ENCODE measurements at regions not wholly inside any gene's neighbourhood (a gene's known extent, or its start where the extent isn't known, plus 50 kb on each side); places are given as distances from the start of the nearest gene placed in this dataset.
"Not testable (repeated sequence)": the region's sequence is repeated elsewhere in the genome, so short reads cannot be mapped to it uniquely, and the experiment has no call there.

DNA sequence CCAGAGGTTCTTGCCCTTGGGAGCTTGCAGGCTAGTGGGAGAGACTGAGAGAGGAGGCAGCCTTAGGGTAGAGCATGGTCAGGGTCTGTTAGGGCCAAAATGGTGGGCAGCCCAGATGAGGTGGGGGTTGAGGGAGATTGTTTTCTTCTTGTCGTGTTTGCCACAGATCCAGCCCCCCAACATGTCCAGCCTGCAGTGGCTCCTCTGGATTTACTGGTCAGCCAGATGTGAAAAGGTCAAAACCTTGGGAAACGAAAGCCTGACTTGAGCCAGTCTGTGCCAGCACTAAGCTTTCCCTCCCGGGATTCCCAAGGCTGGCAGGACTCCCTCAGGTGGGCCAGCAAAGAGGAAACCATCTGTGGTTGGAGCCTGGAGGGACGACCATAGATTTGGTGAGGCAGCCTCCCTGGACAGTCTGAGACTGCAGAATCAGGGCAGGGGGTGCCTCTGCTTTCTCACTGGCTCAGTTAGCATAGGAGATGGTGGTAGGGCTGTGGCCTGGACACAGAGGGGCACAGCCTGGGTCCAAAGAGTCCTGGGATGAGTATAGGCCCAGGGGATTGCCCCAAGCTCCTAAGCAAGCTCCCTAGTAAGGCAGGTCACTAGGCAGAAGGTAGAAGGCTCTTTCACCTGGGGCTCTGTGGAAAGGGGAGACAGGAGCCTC, 51.2 kb upstream of the PRR23C start:
- DNase-seq = no peak

DNA sequence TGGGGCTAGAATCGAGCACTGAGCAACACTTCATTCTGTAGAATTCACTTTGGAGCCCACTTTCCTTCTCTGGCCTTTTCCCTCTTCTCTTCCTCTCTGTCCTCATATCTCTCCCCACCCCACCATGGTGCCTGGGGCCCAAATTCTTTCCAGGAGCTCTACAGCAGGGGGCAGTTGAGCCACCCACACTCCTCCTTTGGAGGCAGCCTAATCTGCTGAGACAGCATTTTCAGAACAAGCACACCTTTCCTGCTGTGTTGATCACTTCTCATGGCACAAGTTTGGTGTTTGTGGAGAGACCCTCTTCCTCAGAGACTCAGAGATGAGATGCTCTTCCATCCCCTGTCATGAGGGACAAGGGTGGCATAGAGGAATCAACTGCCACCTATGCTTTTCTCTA, 52.0 kb upstream of the PRR23C start:
- no peak for DNase-seq

DNA sequence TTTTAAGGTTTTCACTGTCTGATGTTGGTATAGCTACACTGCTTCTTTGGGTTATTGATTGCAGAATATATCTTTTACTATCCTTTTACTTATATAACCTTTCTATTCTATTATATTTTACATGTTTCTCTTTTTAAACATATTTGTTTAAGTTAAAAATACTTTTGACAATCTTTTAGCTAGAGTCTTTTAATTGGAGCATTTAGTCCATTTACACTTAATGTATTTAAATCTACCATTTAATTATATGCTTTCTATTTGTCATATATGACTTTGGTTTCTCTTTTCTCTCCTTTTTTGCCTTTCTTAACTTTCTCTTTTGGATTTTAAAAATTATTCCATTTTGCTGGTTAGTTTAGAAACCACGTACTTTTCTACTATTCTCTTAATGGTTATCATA, 53.7 kb upstream of the PRR23C start:
- DNase-seq = no peak

DNA sequence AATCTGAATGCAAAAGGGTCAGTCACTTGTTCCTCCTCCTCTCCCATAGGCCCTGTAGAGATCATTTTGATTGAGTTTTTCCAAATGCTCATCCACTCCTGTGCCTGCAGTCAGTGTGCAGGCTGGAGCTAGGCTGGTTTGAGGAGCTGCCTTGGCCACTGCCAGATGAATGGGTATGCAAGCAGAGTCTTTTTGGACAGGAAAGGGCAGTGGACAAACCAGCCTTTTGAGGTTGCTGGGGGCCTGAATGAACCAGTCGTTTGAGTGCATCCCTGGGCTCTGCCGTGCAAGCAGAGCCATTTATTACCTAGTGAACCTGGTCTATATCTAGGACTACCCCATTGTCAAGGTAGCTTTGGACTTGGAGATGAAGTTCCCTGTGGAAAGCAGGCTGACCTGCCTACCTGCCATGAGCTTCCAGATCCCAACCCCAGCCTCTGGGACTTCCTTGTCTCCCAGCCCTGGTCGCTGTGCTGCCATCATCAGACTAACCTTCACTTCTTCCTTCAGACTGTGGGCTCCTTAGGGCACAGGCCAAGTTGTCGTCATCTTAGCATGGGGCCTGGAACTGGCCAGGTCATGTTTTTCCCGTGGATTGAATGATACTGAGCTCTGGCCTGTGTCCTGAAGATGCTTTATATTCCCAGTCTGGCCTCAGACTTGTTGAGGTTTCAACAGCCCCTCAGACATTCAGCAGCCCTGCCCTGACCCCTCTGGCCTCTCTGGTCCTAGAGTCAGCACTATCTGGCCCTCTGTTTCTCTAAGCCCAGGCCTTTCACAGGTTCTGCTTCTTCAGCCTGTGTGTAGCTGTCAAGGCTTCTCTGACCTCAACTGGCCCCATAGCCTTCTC, 55.5 kb upstream of the PRR23C start:
- DNase-seq = no peak

DNA sequence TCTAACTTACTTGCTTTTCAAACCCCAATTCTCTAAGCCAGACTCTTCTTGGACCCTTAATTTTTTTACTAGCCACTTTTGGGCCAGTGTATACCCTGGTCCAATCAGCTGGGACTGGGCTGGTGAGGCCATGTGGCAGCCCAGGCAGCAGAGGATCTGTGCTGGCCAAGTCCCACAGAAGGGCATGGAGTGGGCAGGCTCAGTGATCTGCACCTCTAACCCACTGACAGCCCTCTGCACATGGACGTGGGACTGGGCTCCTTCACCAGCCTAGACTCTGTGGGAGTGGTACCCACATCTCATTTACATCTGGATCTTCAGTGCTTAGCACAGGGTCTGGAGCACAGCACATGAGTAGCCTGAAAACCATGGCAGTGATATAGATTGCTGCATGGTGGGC, 56.1 kb upstream of the PRR23C start:
- no peak for DNase-seq

DNA sequence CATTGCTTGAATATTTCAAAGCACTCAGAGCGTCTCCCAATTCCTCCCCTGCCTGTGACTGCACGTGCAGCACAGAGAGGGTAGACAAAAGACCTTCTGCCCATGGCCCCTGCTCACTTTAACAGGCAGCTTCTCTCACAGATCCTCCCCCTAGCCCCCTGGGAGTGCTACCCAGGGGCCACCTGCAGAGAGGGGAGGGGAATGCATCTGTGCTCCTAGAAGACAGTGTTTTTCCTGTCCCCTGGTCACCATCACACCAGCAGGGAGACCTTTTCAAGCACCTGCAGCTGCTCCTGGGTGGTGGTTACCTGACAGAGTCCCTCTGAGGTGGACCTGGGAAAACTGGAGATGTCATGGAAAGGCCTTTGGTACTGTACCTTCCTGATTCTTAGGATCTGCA, 56.7 kb upstream of the PRR23C start:
- DNase-seq = no peak

DNA sequence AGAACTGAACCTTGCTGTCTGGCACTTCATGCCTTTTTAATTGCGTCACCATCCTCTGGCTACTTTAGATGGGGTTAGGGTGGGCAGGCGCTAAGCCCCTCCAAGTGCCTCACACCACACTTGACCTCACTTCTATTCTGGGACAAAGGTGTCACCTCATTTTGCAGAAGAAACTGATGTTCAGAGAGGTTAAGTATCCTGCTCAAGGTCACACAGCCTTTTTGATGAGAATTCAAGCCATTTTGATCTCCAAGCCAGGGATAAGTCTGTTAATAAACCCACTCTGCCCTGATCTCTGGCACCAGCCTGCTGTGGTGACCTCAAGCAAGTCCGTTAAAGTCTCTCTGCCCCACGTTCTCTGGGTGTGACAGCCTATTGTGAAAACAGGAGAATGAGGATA, 58.8 kb upstream of the PRR23C start:
- DNase-seq = no peak

DNA sequence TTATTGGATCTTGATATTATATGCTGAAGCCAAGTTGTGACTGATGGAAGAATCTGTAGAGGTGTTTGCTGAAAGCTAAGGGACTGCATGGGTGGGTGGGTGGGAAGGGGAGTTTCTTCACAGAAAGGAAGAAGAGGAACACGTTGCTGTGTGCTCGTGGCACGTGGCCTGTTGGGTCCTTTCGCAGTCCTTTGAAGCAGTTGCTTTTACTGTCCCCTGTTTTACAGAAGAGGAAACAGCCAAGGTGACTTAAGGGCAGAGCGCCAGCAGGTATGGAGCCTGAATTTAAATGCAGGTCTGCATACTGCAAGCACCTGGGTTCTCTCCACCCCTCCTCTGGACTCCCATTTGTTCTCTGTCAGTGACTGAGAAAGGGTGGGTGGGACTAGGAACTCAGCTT, 59.4 kb upstream of the PRR23C start:
- no peak for DNase-seq

DNA sequence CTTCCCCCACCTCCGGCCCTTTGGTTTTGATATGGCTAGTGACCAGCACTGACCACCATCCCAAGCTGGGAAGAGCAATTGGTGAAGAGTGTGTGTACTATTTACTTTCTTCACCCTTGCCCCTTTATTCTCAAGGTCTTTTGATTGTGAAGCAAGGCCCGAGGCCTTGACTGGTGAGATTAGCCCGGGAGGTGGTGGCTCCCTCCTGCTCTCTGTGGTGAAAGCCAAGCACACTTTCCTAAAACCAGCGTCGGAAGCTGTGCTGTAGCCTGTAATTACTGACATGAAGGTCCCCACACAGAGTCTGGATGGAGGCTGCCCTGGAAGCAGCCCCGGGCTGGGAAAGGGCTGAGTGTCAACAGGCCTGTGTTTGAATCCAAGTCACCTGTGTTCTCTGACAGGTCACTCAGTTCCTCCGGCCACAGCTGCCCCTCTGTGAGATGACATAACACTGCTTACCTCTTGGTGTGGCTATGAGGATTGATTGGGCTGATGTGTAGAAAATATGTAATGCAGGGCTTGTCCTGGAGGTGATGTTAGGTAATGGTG, 60.5 kb upstream of the PRR23C start:
- DNase-seq = no peak

DNA sequence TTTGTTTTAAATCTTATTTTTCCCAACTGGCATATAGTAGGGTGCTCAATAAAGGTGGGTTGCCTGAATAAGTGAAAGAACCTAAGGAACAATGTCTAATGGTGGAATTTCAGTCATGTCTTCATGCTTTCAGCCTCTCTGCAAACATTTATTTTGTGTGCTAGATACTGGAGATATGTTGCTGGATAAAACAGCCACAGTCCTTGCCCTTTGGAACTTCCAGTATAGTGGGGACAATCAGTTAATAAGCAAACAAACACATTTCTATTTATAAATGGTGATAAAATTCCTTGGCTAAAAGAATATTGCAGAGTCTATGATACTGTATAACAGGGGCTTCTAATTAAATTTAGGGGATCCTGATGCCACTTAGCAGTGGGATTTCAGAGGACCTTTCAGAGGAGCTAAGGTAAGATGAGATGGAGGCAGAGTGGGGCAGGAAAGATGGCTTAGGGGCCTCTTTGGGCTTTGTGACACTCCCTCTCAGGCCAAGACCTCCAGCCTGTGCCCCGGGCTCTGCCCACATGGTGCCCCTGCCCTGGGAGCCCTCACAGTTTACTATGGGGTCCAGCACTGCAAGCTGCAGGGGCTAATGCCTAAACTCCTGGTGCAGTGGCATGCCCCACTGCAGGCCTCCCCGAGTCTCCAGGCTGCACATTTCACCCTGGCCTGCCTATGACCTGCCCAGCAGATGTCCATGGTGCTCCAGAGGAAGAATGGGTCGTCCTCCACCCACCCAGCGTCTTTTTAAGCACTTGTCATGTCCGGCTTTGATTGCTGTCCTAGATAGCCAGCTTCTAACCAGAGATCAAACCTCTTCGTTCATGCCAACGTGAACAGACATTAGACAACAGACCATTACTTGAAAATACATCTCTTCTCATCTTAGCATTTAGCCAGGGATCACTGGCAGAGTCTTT, 61.6 kb upstream of the PRR23C start:
- DNase-seq = no peak

DNA sequence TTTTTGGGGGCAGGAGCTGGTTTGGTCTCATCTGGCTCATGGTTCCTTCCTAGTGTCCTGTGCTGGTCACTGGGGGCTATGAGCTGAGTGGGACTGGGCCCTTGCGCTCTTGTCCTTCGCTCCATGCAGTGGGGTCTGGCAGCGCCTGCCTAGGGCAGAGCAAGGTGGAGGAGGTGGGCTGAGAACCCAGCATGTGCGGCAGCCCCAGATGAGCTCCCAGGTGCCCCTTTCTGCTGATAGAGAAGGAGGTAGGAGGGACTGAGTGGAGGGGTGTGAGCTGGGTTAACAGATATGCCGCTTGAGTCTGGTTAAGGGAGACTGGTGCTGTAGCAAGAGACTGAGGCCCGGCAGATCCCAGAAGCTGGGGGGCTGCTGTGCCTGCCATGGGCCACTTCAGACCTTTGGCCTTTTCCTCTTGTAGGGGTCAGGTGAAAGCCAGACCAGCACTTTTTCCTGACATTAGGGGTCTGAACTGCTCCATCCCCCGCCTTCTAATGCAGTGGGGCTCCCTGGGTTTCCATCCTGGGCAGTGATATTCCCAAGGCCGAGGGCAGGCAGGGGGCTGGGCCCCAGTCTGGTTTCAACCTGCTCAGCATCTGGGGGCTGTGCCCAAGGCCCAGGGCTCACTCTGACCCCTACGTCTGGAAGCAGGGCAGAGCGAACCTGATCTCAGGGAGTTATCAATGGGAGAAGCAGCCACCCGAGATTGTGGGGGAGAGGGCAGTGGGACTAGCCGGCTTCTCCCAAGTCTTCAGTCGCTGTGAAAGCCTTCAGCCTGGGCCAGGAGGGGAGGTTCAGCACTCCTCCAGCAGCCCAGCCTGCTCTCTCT, 62.9 kb upstream of the PRR23C start:
- no peak for DNase-seq

DNA sequence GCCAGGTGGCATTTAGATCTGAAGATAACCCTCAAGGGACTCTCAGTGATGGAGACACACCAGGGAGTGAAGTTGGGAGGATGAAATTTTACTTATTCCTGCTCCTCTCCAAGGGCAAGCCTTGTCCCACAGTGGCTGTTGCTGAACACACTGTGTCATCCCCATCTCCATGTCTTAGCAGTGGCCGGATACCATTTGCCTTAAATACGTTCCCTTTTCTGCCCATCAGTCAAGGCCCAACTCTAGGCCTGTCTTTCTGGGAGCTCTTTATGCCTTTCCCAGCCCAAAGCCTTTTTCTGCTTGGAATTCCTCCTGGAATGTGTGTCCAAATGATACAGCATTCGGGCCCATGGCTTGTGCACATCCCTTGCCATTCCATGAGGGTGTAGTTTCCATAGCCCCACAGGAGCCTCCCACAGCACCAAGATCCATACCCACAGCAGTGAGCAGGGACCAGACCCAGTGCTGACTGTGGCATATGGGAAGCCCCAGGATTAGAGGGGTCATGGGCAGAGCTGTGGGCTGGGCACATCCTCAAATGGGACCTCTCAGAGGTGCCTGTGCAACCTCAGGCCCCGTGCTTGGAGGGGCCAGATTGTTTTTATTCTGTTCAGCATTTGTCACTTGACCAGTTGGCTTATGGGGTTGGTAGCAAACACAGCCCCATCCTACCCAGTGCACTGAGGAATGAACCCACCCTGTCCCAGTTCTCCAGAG, 63.7 kb upstream of the PRR23C start:
- DNase-seq = no peak

DNA sequence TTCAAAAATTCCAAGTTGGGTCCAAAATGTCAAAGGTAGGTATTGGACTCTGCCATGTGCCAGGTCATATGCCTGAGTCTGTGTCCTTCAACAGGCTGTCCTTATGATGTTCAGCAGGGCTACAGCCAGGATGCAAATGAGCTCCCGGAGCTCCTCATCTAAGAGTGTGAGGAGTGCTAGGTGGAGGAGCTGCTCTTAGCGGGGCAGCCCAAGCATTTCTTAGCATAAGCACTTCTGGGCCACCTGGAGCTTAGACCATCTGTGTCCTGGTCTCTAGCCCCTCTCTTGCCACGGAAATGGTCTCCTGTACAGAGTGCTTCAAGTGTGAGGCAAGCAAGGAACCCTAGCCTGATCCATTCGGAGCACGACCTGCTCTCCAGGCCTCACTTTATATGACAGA, 64.6 kb upstream of the PRR23C start:
- no peak for DNase-seq

DNA sequence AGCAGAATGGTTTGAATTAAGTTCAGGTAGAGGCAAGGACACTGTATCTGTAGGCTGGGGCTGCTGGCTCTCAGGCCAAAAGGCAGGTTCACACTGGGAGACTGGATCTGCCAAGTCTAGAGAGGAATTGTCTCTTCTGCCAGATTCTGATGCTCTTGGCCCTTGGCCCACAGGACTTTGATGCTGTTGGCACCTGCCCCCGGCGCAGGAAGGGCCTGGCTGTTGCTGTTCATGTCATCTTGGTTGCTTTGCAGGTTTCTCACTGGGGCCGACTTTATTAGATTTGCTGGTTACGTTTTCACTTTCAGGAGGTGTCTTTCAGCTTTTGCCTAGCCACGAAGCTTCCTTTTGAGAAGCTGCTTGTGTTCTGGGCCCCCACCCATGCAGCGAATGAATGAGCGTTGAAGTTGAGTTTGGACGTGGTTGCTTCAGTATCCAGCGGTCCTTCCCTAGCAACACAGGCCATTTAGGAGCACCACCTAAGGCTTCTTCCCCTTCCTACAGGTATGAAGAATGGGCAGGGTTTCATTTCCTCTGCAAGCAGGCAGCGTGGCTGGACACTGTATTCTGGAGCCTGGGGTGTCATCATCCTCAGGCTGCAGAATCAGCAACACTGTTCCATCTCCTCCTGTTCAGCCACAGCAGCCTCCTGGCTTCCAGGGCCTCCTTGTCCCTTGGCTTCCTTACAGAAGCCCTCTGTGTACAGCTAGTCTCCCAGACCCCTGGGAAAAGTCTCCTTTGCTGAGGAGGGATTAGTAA, 65.6 kb upstream of the PRR23C start:
- DNase-seq = peak; percentile 88

DNA sequence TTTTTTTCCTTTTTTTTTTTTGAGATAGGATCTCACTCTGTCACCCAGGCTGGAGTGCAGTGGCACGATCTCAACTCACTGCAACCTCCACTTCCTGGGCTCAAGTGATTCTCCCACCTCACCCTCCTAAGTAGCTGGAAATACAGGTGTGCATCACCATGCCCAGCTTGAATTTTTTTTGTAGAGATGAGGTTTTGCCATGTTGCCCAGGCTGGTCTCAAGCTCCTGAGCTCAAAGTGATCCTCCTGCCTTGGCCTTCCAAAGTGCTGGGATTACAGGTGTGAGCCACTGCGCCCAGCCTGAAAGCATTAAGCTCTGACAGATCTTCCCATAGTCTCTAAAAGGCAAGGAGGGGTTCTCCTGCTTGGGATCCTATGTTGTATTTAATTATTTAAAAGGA, 66.2 kb upstream of the PRR23C start:
- not testable (repeated sequence) for DNase-seq

DNA sequence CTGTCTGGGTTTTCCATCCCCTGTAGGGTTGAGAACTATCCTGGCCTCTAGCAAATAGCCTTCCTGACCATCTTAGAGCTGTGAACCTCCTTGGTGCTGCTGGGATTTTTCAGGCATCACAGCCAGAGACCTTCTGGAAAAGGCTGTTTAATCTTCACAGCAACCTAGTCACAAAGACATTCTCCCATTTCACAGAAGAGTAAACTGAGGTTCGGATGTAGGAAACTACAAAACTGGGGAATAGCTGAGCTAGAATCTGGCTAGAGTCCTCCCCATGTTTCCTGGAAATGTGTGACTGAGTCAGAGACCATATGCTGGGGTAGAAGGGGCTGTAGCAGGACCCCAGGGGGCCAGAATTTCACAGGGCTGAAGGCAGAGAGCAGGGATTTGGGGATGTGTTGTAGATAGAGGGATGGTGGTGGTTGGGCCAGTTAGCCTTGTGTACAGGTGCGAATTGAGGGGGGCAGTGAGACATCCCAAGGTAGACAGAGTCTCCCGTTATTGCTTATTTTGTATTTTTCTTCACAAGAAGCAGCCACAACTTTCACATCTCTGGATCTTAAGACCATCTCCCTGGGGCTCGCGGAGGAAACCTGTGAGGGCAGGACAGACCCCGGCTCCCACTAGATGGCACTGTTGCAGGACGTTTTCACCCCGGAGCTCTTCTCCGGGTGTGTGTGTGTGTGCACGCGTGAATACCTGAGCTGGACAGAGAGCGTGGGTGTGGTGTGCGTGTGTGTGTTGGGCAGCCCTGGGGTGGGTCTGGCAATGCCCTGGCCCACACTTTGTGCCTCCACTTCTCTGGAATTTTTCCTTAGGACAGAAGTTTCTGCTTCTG, 66.9 kb upstream of the PRR23C start:
- peak; percentile 19 for DNase-seq

DNA sequence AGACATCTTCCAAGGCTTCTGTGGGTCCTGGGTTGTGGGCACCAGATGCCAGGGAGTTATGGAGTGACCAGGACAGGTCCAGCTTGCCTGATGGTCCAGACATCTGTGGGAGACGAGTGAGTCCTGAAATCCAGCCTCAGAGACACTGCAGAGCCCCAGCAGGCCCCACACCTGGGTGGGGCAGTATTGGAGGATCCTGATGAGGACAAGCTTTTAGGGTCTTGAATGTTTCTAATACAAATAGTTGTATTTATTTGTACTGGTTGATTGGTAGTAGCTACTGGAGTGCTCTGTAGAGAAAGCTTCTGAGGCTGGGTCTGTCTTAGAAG, 67.5 kb upstream of the PRR23C start:
- no peak for DNase-seq

DNA sequence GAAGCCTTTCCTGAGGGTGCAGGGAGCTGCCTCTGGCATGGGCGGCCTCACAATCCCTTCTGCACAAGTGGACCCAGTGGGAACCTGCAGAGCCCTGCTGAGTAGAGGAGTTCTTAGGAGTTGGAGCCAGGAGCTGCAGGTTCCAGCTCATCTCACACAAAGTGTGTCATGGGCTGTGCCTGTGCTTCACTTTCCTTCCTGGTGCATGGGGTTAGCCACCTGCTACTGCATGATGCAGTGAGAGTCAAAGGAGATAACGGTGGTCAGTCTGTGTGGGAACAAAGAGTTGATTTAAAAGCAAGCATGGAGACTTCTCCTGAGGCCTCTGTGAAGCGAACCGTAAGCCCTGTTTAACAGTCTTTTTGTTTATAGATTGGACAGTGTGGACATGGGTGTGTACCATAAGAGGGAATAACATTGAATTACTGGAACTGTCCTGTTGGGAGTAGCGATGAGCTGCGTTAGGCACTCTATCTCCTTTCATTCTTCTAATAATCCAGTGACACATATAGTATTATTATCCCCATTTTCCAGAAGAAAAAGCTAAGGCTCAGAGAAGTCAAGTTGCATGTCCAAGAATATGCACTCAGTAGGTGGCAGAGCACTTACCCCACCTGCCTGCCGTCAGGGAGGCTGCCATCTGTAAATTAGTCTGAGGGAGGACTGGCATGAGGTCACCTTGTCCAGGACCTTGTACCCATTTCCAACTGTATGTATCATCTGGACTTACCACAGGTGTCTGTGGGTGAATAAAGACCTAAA, 68.7 kb upstream of the PRR23C start:
- DNase-seq = no peak

DNA sequence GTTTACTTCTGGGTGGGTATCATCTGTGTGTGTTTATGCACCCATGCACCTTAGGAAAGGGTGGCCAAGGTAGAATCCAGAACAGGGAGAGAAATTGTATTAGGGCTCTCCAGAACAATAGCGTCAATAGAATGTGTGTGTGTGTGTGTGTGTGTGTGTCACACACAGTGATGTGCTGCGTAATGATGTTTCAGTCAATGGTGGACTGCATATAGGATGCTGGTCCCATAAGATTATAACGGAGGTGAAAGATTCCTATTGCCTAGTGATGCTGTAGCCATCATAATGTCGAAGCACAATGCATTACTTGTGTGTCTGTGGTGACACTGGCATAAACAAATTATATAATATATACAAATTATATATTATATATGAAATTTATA, 69.3 kb upstream of the PRR23C start:
- no peak for DNase-seq

All from NCI-H446 treated with DMSO at 0.1 percent for 48 hours (cell line).